Upper lobe of left lung (tissue), 4 donors: ENCODE measurements at regions not wholly inside any gene's neighbourhood (a gene's known extent, or its start where the extent isn't known, plus 50 kb on each side); places are given as distances from the start of the nearest gene placed in this dataset.

Experiments used
- POLR2A ChIP-seq, 4 donors: fragments of 450-650 bp; IDR thresholded peaks; one replicate each; pipeline ENCODE4 v1.5.1; 2016 to 2017; ENCODE audit warnings: antibody characterized with exemption in 4 of 4, mild to moderate bottlenecking in 2 of 4
- TF ChIP-seq, protein P1 (sequence below), 6 experiments: fragments of 450-650 bp in 4 of 6; fragments of 200-600 bp in 2 of 6; sonication (generic) in 2 of 6; IDR thresholded peaks; one replicate each; pipeline ENCODE4 v1.5.1; 2016 to 2019; ENCODE audit warnings: antibody characterized with exemption in 6 of 6

DNA sequence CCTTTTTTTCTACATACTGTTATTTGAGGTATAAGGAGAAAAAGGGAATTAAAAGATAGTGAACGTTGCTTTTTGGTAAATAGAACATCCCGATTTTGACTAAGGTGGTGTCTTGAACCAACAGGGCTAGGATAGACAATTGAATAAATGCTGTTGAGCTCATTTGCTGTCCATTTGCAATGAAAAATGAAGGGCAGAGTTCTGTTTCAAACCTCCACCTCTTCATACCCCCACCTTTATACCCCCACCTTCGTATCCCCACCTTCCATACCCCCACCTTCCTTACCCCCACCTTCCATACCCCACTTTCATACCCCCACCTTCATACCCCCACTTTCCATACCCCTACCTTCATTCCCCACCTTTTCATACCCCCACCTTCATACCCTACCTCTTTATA lies 93.4 kb upstream of the NAA20 start:
- TF ChIP-seq POLR2A (IDR thresholded peaks at IDR 0.05): no peak
- TF ChIP-seq, protein P1, sequence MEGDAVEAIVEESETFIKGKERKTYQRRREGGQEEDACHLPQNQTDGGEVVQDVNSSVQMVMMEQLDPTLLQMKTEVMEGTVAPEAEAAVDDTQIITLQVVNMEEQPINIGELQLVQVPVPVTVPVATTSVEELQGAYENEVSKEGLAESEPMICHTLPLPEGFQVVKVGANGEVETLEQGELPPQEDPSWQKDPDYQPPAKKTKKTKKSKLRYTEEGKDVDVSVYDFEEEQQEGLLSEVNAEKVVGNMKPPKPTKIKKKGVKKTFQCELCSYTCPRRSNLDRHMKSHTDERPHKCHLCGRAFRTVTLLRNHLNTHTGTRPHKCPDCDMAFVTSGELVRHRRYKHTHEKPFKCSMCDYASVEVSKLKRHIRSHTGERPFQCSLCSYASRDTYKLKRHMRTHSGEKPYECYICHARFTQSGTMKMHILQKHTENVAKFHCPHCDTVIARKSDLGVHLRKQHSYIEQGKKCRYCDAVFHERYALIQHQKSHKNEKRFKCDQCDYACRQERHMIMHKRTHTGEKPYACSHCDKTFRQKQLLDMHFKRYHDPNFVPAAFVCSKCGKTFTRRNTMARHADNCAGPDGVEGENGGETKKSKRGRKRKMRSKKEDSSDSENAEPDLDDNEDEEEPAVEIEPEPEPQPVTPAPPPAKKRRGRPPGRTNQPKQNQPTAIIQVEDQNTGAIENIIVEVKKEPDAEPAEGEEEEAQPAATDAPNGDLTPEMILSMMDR (IDR thresholded peaks at IDR 0.05): no peak
